Esophagus (tissue), 2 donors: ENCODE measurements at regions not wholly inside any gene's neighbourhood (a gene's known extent, or its start where the extent isn't known, plus 50 kb on each side); places are given as distances from the start of the nearest gene placed in this dataset.

Experiments used
- H3K27ac ChIP-seq, 2 donors: one replicate each; pipeline ENCODE4 v1.5.1; 2013; ENCODE audit warnings: low read depth in 2 of 2, mild to moderate bottlenecking in 2 of 2, inconsistent platforms in 1 of 2, low read length in 1 of 2, moderate library complexity in 1 of 2
- H3K27me3 ChIP-seq, 2 donors: one replicate each; pipeline ENCODE4 v1.6.1; 2013; ENCODE audit warnings: low read length in 2 of 2, control low read depth in 1 of 2, mild to moderate bottlenecking in 1 of 2; ENCODE audit not compliant: insufficient read depth in 2 of 2, control insufficient read depth in 1 of 2
- H3K36me3 ChIP-seq, 2 donors: one replicate each; pipeline ENCODE4 v1.6.1; 2013; ENCODE audit warnings: low read length in 1 of 2; ENCODE audit not compliant: control insufficient read depth in 2 of 2, insufficient read depth in 2 of 2
- H3K4me1 ChIP-seq, 2 donors: one replicate each; pipeline ENCODE4 v1.6.1; 2013; ENCODE audit warnings: low read length in 1 of 2; ENCODE audit not compliant: control insufficient read depth in 2 of 2, insufficient read depth in 2 of 2
- H3K4me3 ChIP-seq, 2 donors: one replicate each; pipeline ENCODE4 v1.5.1; 2013; ENCODE audit warnings: low read length in 2 of 2, mild to moderate bottlenecking in 2 of 2, low read depth in 1 of 2, moderate library complexity in 1 of 2
- H3K9me3 ChIP-seq, 2 donors: one replicate each; pipeline ENCODE4 v1.6.1; 2013; ENCODE audit warnings: mild to moderate bottlenecking in 2 of 2, low read depth in 1 of 2, low read length in 1 of 2, moderate library complexity in 1 of 2; ENCODE audit not compliant: control insufficient read depth in 2 of 2, insufficient read depth in 1 of 2
- WGBS, 2 donors: extraction: QIAGEN DNeasy Blood & Tissue Kit; methylation state at CpG; one replicate each; pipeline ENCODE4 v1.1.7; 2013; 5-methylcytosine and 5-hydroxymethylcytosine counted together
- donor health status: healthy with polysubstance abuse.
- donor health status: Bipolar disorder and iron deficiency.

DNA sequence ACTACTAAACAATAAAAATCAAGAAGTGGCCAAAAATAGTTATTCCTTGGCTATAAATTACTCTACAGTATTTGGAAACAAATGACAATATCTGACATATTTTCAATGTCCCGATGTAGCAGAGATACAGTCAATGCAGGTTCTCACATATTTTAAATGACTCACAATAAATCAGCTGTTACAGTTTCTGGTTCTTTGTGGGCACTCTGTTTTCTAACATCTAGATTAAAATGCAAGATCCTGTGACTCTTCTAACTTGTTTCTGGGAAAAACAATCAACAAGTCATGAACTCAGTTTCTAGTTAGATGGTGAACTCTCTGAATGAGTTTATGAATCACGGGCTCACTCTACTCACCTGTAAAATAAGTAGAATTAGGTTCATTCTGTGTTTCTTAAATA is 849.6 kb upstream of the MBL2 start:
- Histone ChIP-seq H3K4me1 (no peaks in the 10 kb centered on the region), H3K27ac (no peak overlapping the region), H3K9me3 (no peaks in the 10 kb centered on the region), H3K36me3 (no peaks in the 10 kb centered on the region), H3K4me3 (no peak overlapping the region), H3K27me3 (no peaks in the 10 kb centered on the region)
- WGBS, 2 donors, result 71% methylated on average over 2 of the region's 2 CpGs

- 68% methylated on average over 2 of the region's 2 CpGs for WGBS, 2 donors
- H3K9me3 ChIP-seq, result no peaks in the 10 kb centered on the region
- H3K36me3 ChIP-seq, result no peaks in the 10 kb centered on the region
- no peak overlapping the region for H3K27ac ChIP-seq
- H3K27me3 ChIP-seq, result no peaks in the 10 kb centered on the region
- H3K4me3 ChIP-seq, result no peak overlapping the region
- no peaks in the 10 kb centered on the region for H3K4me1 ChIP-seq
Observed at GRCh38 chr10:53619671-53620070, 847.1 kb upstream of the MBL2 start.

- Histone ChIP-seq H3K4me1 (no peaks in the 10 kb centered on the region), H3K36me3 (no peaks in the 10 kb centered on the region), H3K27ac (no peak overlapping the region), H3K27me3 (no peaks in the 10 kb centered on the region), H3K4me3 (no peak overlapping the region), H3K9me3 (no peaks in the 10 kb centered on the region)
- WGBS, 2 donors, result 48 to 50% methylated on average over 3 of the region's 3 CpGs
Observed at GRCh38 chr10:53607691-53608090, 835.1 kb upstream of the MBL2 start.

DNA sequence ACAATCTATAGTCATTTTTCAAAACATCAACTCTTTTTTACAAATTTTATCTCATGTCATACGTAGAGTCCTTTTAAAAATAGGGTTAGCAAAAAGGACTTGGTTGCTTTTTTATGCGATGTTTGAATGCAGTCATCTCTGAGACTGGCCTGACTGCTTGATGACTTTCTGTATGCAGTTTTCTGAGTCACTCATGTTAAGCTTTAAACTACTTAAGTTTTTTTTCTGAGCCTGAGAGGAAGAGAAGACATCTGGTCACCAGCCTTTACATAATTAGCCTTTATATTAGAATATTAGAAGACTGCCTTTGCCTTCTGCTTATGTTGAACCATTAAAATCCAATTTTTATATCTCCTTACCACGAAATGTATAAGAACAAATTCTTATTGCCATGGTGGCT is 834.4 kb upstream of the MBL2 start:
- Histone ChIP-seq H3K9me3 (no peaks in the 10 kb centered on the region), H3K4me3 (no peak overlapping the region), H3K27me3 (no peaks in the 10 kb centered on the region), H3K27ac (no peak overlapping the region), H3K36me3 (no peaks in the 10 kb centered on the region), H3K4me1 (no peaks in the 10 kb centered on the region)
- WGBS, 2 donors, result 65 to 71% methylated on average over 3 of the region's 3 CpGs

GRCh38 chr10:53601260-53601875 is 828.8 kb upstream of the MBL2 start:
- Histone ChIP-seq H3K9me3 (no peaks in the 10 kb centered on the region), H3K4me3 (no peak overlapping the region), H3K36me3 (no peaks in the 10 kb centered on the region), H3K27ac (no peak overlapping the region), H3K4me1 (no peaks in the 10 kb centered on the region), H3K27me3 (no peaks in the 10 kb centered on the region)
- 12 to 16% methylated on average over 11 of the region's 11 CpGs for WGBS, 2 donors

DNA sequence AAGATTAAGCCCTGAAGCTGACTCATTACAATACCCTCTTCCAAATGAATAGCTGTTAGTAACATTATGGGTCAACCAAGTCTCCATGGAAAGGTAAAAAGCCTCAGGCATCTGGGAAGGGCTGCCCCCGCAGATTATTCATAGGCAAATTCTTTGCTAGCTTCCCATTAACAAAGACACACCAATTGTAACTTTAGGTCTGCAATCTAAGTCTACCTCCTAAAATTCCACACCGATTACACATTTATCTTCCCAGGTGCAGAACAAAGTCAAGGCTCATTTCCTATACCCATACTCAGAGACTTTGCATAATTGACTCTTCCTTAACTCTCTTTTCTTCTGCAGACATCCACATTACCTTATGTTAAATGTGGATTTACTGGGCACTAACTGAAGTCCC is 826.3 kb upstream of the MBL2 start:
- no peaks in the 10 kb centered on the region for H3K4me1 ChIP-seq
- WGBS, 2 donors, result 44 to 67% methylated on average over 2 of the region's 2 CpGs
- no peaks in the 10 kb centered on the region for H3K27me3 ChIP-seq
- no peaks in the 10 kb centered on the region for H3K9me3 ChIP-seq
- no peak overlapping the region for H3K4me3 ChIP-seq
- H3K27ac ChIP-seq, result no peak overlapping the region
- H3K36me3 ChIP-seq, result no peaks in the 10 kb centered on the region

DNA sequence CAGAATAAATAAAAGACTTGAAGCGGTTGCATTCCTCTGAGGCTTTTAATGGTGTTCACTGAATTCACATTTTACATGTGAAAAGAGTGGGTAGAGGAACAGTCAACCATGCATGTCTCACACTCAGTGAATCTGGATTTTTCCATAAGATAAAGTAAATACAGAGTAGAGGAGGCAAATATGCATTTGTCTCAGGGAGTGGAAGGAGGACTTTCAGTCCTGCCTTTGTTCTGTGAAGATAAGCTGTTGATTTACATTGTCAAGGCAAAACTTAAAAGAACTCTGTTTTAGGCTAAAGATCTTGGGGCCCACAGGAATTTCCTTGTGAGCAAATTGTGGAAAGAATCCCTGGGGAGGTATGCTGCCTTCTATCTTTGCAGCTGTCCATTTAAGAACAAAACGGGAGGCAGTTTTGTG is 825.3 kb upstream of the MBL2 start:
- Histone ChIP-seq H3K9me3 (peaks cover 0 to 3% of the 10 kb centered on the region in 2 donors), H3K36me3 (no peaks in the 10 kb centered on the region), H3K4me3 (no peak overlapping the region), H3K27me3 (no peaks in the 10 kb centered on the region), H3K4me1 (no peaks in the 10 kb centered on the region), H3K27ac (no peak overlapping the region)
- WGBS, 2 donors, result 63 to 68% methylated on average over 2 of the region's 2 CpGs

GRCh38 chr10:53580465-53580864 is 807.9 kb upstream of the MBL2 start:
- Histone ChIP-seq H3K27ac (no peak overlapping the region), H3K9me3 (no peaks in the 10 kb centered on the region), H3K36me3 (no peaks in the 10 kb centered on the region), H3K4me1 (no peaks in the 10 kb centered on the region), H3K4me3 (no peak overlapping the region), H3K27me3 (peaks cover 0 to 3% of the 10 kb centered on the region in 2 donors)
- WGBS, 2 donors, result 92 to 96% methylated on average over 2 of the region's 2 CpGs

- WGBS, 2 donors, result 61 to 64% methylated on average over 1 of the region's 1 CpG
- H3K27ac ChIP-seq, result no peak overlapping the region
- no peak overlapping the region for H3K4me3 ChIP-seq
- no peaks in the 10 kb centered on the region for H3K9me3 ChIP-seq
- H3K36me3 ChIP-seq, result no peaks in the 10 kb centered on the region
- no peaks in the 10 kb centered on the region for H3K4me1 ChIP-seq
- peaks cover 0 to 3% of the 10 kb centered on the region in 2 donors for H3K27me3 ChIP-seq
Observed at GRCh38 chr10:53579773-53580172, 807.2 kb upstream of the MBL2 start.

DNA sequence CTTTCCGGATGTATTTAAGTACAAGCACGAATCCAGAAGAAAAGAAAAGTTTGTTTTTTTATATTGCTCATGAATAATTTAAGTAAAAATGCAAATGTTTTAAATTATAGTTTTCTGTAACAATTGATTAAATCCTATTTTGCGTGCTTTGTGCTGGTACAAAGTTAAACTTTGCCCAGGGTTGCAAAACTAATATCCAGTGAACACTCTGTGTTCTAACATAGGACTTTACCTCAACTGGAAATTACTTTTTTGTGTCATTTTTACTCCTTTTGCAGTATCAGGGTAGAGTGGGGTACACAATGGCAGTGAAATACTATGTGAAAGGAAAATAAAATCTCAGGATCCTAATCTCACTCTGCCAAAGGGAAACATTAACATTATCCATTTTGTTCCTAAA is 801.4 kb upstream of the MBL2 start:
- Histone ChIP-seq H3K9me3 (no peaks in the 10 kb centered on the region), H3K4me3 (no peak overlapping the region), H3K27me3 (no peaks in the 10 kb centered on the region), H3K36me3 (no peaks in the 10 kb centered on the region), H3K27ac (no peak overlapping the region), H3K4me1 (no peaks in the 10 kb centered on the region)
- WGBS, 2 donors, result 62 to 71% methylated on average over 3 of the region's 3 CpGs
